ENCODE measurements at regions not wholly inside any gene's neighbourhood (a gene's known extent, or its start where the extent isn't known, plus 50 kb on each side); places are given as distances from the start of the nearest gene placed in this dataset.

GRCh38 chr2:161030260-161031063 lies 129.8 kb upstream of the TANK start:
- Histone ChIP-seq H3K9me3 (ENCODE audit: insufficient read depth, low read depth, low read length) (no peaks in the 10 kb centered on the region), H3K79me2 (ENCODE audit: insufficient read depth, low read length) (no peaks in the 10 kb centered on the region), H3K27ac (ENCODE audit: low read depth, low read length) (peak overlapping the region; percentile 71), H3K36me3 (ENCODE audit: insufficient read depth, low read length) (no peaks in the 10 kb centered on the region), H3K27me3 (ENCODE audit: insufficient read depth, low read length) (no peaks in the 10 kb centered on the region), H2AFZ (ENCODE audit: low read depth, low read length) (peak overlapping the region; percentile 14), H3K9ac (ENCODE audit: low read length) (peak overlapping the region; percentile 30), H4K20me1 (ENCODE audit: insufficient read depth, low read length) (no peaks in the 10 kb centered on the region), H3K4me3 (ENCODE audit: insufficient read depth, low read depth, low read length) (no peak overlapping the region), H3K4me1 (ENCODE audit: insufficient read depth, low read length) (peaks cover 16% of the 10 kb centered on the region), H3K4me2 (ENCODE audit: low read length) (peak overlapping the region; percentile 69)
- Mint-ChIP-seq H3K27ac (ENCODE audit: unreplicated experiment) (peak overlapping the region; percentile 54), H3K36me3 (ENCODE audit: low read depth, unreplicated experiment) (no peaks in the 10 kb centered on the region), H3K27me3 (ENCODE audit: low read depth, unreplicated experiment) (peaks cover 4% of the 10 kb centered on the region), H3K4me3 (ENCODE audit: unreplicated experiment) (no peak overlapping the region), H3K4me1 (ENCODE audit: low read depth, unreplicated experiment) (peaks cover 16% of the 10 kb centered on the region), H3K9me3 (ENCODE audit: unreplicated experiment) (peaks cover 2% of the 10 kb centered on the region)
- DNase-seq (ENCODE audit: low read depth) (peak; percentile 99), FAIRE-seq (peak; percentile 99)
- no peak for TF ChIP-seq CTCF (IDR thresholded peaks at IDR 0.05; ENCODE audit: insufficient read depth, low read depth, low read length)
- no peak for TF ChIP-seq EZH2 (IDR thresholded peaks at IDR 0.05; ENCODE audit: insufficient read depth, low read length)

- no peak overlapping the region for H3K9ac ChIP-seq (ENCODE audit: low read length)
These were observed 128.7 kb upstream of the TANK start for GRCh38 chr2:161031511-161031910.

More at GRCh38 chr2:161031511-161031910, 128.7 kb upstream of the TANK start:
- peaks cover 2% of the 10 kb centered on the region for H3K9me3 Mint-ChIP-seq (ENCODE audit: unreplicated experiment)
- H3K9me3 ChIP-seq (ENCODE audit: insufficient read depth, low read depth, low read length) = no peaks in the 10 kb centered on the region
- H3K4me3 ChIP-seq (ENCODE audit: insufficient read depth, low read depth, low read length) = no peak overlapping the region
- peaks cover 16% of the 10 kb centered on the region for H3K4me1 Mint-ChIP-seq (ENCODE audit: low read depth, unreplicated experiment)
- H3K4me2 ChIP-seq (ENCODE audit: low read length) = no peak overlapping the region
- no peak for TF ChIP-seq CTCF (IDR thresholded peaks at IDR 0.05; ENCODE audit: insufficient read depth, low read depth, low read length)
- TF ChIP-seq EZH2 (IDR thresholded peaks at IDR 0.05; ENCODE audit: insufficient read depth, low read length) = no peak
- no peaks in the 10 kb centered on the region for H4K20me1 ChIP-seq (ENCODE audit: insufficient read depth, low read length)
- no peak overlapping the region for H2AFZ ChIP-seq (ENCODE audit: low read depth, low read length)
- no peak overlapping the region for H3K27ac Mint-ChIP-seq (ENCODE audit: unreplicated experiment)
- no peaks in the 10 kb centered on the region for H3K36me3 ChIP-seq (ENCODE audit: insufficient read depth, low read length)
- no peak overlapping the region for H3K4me3 Mint-ChIP-seq (ENCODE audit: unreplicated experiment)
- no peak for FAIRE-seq
- H3K4me1 ChIP-seq (ENCODE audit: insufficient read depth, low read length) = peaks cover 16% of the 10 kb centered on the region
- no peak overlapping the region for H3K27ac ChIP-seq (ENCODE audit: low read depth, low read length)
- H3K36me3 Mint-ChIP-seq (ENCODE audit: low read depth, unreplicated experiment) = no peaks in the 10 kb centered on the region
- peak; percentile 36 for DNase-seq (ENCODE audit: low read depth)
- H3K79me2 ChIP-seq (ENCODE audit: insufficient read depth, low read length) = no peaks in the 10 kb centered on the region
- no peaks in the 10 kb centered on the region for H3K27me3 ChIP-seq (ENCODE audit: insufficient read depth, low read length)
- peaks cover 2% of the 10 kb centered on the region for H3K27me3 Mint-ChIP-seq (ENCODE audit: low read depth, unreplicated experiment)

Measured in astrocyte (in vitro differentiated cells and primary cell).